GM20000 (cell line): ENCODE measurements at regions not wholly inside any gene's neighbourhood (a gene's known extent, or its start where the extent isn't known, plus 50 kb on each side); places are given as distances from the start of the nearest gene placed in this dataset.

Experiments used
- DNase-seq: peaks from one replicate; pipeline ENCODE4 v3.0.0; 2012; ENCODE audit warnings: low spot score
- TF ChIP-seq, protein P1 (sequence below): IDR thresholded peaks from 2 replicates; pipeline ENCODE4 v1.5.1; 2012; ENCODE audit warnings: mild to moderate bottlenecking, control low read depth; ENCODE audit errors: extremely low read depth, missing control alignments

DNA sequence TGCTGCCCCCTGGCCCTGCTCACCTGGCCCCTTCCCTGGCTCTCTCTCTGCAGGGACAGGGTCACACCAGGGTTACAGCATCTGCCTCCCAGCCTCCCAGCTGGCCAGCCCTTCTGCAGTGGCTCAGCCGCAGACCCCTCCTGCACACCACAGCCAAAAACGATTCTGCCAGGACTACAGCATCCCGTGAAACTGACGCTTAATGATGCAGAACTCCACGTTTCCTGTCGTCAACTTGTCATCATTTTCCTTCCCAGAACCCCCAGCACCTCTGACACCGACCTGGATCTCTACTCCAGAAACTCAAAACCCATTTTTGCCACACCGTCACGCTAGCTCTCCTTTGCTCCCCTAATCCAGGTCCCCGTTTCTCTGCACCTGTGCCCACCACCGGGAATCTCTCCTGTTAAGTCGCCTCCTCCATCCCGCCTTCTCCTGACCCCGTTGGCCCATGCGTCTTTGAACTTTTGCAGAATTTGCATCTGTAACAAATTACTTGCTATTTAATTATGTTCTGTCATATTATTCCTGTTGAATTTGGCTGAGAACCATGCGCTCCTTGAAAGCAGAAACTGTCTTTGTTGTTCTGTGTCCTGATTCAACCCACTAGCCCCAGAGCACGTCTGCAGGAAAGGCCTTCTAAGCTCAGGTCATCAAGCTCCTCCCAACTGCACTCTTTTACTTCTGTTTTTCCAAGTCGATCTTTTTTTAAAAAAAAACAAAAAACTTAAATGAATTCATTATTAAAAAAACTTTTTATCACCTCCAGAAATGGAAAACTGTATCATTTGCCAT, 173.2 kb upstream of the COPS8 start:
- TF ChIP-seq, protein P1, sequence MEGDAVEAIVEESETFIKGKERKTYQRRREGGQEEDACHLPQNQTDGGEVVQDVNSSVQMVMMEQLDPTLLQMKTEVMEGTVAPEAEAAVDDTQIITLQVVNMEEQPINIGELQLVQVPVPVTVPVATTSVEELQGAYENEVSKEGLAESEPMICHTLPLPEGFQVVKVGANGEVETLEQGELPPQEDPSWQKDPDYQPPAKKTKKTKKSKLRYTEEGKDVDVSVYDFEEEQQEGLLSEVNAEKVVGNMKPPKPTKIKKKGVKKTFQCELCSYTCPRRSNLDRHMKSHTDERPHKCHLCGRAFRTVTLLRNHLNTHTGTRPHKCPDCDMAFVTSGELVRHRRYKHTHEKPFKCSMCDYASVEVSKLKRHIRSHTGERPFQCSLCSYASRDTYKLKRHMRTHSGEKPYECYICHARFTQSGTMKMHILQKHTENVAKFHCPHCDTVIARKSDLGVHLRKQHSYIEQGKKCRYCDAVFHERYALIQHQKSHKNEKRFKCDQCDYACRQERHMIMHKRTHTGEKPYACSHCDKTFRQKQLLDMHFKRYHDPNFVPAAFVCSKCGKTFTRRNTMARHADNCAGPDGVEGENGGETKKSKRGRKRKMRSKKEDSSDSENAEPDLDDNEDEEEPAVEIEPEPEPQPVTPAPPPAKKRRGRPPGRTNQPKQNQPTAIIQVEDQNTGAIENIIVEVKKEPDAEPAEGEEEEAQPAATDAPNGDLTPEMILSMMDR = no peak
- no peak for DNase-seq

DNA sequence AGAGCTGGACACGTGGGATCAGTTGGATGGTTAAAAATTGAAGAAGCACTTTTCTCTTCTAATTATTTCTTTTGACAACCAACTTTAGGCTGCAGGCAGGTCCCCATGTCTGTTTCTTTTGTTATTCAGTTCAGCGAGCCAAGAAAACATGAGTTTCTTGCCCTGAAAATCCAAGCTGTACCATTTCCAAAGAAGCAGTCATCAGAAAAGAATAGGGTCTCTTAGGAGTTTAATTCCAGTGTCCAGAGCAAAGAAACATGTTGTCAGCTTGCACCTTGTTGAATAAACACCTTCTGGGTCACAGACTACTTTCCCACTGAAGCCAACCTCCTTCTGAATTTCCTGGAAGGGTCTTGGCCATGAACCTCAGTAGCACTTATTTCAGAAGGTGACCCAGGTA, 170.5 kb upstream of the COPS8 start:
- no peak for DNase-seq
- TF ChIP-seq, protein P1 = no peak

DNA sequence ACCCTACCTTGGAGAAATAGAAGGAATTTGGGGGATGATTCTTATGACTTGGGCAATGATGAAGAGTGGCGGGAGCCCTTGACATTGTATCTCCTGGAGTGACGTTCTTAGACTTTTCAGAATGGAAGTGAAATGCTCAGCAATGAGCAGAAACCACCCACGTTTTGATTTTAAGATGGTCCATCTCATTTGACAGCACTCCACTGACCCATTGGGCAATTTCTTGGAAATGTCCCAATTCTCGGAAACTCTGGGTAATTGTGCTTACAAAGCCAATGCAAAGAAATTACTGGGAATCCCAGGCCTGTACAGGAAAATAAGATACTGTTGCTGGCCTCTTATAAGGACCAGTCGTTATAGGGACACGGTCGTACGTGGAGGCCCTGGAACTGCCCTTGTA, 170.0 kb upstream of the COPS8 start:
- DNase-seq = no peak
- TF ChIP-seq, protein P1 = no peak

DNA sequence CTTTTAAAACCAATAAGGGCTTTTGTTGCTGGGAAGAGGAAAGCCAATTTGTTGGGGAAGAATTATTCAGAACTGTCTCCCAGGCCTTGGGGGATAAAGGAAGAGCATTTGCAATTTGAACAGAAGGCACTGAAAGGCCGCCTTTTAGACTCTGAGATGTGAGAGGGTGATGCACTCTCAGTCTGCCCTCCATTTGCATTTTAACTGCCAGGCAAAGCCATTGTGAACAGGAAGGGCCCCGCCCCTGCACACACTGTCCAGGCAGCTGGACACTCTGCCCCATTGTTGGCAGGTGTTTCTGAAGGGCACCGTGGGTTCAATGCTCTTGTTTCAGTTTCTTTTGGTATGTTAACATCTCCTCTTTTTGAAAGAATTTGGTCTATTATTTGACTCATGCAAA, 169.5 kb upstream of the COPS8 start:
- no peak for DNase-seq
- TF ChIP-seq, protein P1 = no peak

- no peak for DNase-seq
- TF ChIP-seq, protein P1 = no peak
Observed at GRCh38 chr2:236916651-236917050, 169.0 kb upstream of the COPS8 start.

DNA sequence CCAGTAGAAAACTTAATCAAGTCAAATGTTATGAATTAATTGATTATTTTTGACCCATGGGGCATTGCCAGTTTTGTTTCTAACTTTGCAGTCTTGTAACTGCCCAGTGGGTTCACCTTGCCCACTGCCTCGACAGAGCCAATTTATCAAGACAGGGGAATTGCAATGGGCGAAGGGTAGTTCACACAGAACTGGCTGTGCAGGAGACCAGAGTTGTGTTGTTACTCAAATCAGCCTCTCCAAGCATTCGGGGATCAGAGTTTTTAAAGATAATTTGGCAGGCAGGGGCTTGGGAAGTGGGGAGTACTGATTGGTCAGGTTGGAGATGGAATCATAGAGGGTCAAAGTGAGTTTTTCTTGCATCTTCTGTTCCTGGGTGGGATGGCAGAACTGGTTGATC, 168.5 kb upstream of the COPS8 start:
- TF ChIP-seq, protein P1 = no peak
- no peak for DNase-seq

GRCh38 chr2:236918545-236918944, 167.1 kb upstream of the COPS8 start:
- no peak for DNase-seq
- TF ChIP-seq, protein P1 = no peak
